GM13977 (cell line): ENCODE measurements at regions not wholly inside any gene's neighbourhood (a gene's known extent, or its start where the extent isn't known, plus 50 kb on each side); places are given as distances from the start of the nearest gene placed in this dataset.

ENCODE experiments used
- DNase-seq: peaks from one replicate; pipeline ENCODE4 v3.0.0; 2012; ENCODE audit warnings: low spot score
- CTCF ChIP-seq: IDR thresholded peaks from 2 replicates; pipeline ENCODE4 v1.5.1; 2012; ENCODE audit warnings: mild to moderate bottlenecking, control low read depth; ENCODE audit not compliant: insufficient read depth; ENCODE audit errors: extremely low read depth, missing control alignments
- in situ Hi-C: fragments of 300-500 bp; cut with MboI; formaldehyde crosslinking; loops from one replicate; pipeline ENCODE4 v1.12.0; 2022; ENCODE audit warnings: low sequenced_read_pairs, low pct_unique_long_range_greater_than_20kb, mixed read lengths, inconsistent platforms; ENCODE audit not compliant: unreplicated experiment

- no peak for TF ChIP-seq CTCF
- in situ Hi-C loops = no loop called here
- no peak for DNase-seq
Measured at GRCh38 chr20:12262747-12263146, 345.1 kb downstream of the BTBD3 start.

- no peak for TF ChIP-seq CTCF
- DNase-seq = no peak
- in situ Hi-C loops = no loop called here
Measured at GRCh38 chr20:12264711-12265110, 347.0 kb downstream of the BTBD3 start.

GRCh38 chr20:12265662-12266061 is 348.0 kb downstream of the BTBD3 start:
- DNase-seq = no peak
- TF ChIP-seq CTCF = no peak
- in situ Hi-C loops = no loop called here

GRCh38 chr20:12269579-12269978 is 351.9 kb downstream of the BTBD3 start:
- no peak for TF ChIP-seq CTCF
- no peak for DNase-seq
- in situ Hi-C loops = no loop called here

GRCh38 chr20:12270863-12271262 is 353.2 kb downstream of the BTBD3 start:
- TF ChIP-seq CTCF = no peak
- no peak for DNase-seq
- in situ Hi-C loops = no loop called here

- in situ Hi-C loops = no loop called here
- TF ChIP-seq CTCF = no peak
- DNase-seq = no peak
Measured at GRCh38 chr20:12276011-12276673, 358.4 kb downstream of the BTBD3 start.

- in situ Hi-C loops = no loop called here
Measured at GRCh38 chr20:12287575-12287974, 369.9 kb downstream of the BTBD3 start.

More at GRCh38 chr20:12287575-12287974, 369.9 kb downstream of the BTBD3 start:
- no peak for DNase-seq
- no peak for TF ChIP-seq CTCF
